ENCODE measurements at regions not wholly inside any gene's neighbourhood (a gene's known extent, or its start where the extent isn't known, plus 50 kb on each side); places are given as distances from the start of the nearest gene placed in this dataset.

DNA sequence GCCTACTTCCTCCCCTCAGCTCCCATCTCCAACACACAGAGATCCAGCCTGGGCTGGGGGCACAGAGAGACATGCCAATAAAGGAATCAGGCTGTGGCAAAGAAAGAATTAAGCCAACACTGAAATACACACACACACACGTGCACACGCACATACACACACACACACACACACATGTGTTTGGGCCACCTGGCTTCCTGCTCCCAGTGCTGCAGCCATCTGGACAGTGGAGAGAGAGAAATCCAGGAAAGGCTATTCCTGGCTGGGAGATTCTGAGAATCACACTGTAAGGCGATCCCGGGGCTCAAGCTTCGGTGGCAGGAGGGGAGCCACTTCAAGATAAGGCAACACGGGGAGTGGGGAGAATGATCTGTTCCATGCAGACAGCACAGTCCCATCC, 72.4 kb downstream of the NOG start:
- TF ChIP-seq POLR2A (IDR thresholded peaks at IDR 0.05): no peak
- TF ChIP-seq, protein P1, sequence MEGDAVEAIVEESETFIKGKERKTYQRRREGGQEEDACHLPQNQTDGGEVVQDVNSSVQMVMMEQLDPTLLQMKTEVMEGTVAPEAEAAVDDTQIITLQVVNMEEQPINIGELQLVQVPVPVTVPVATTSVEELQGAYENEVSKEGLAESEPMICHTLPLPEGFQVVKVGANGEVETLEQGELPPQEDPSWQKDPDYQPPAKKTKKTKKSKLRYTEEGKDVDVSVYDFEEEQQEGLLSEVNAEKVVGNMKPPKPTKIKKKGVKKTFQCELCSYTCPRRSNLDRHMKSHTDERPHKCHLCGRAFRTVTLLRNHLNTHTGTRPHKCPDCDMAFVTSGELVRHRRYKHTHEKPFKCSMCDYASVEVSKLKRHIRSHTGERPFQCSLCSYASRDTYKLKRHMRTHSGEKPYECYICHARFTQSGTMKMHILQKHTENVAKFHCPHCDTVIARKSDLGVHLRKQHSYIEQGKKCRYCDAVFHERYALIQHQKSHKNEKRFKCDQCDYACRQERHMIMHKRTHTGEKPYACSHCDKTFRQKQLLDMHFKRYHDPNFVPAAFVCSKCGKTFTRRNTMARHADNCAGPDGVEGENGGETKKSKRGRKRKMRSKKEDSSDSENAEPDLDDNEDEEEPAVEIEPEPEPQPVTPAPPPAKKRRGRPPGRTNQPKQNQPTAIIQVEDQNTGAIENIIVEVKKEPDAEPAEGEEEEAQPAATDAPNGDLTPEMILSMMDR (IDR thresholded peaks at IDR 0.05): no peak

Measured in body of pancreas (tissue), 4 donors.